H1 (cell line): ENCODE measurements at regions not wholly inside any gene's neighbourhood (a gene's known extent, or its start where the extent isn't known, plus 50 kb on each side); places are given as distances from the start of the nearest gene placed in this dataset.

Experiments
- CTCF ChIA-PET: fragments of 300-600 bp; sonication (Branson Sonifier 250); formaldehyde crosslinking; loops from one replicate; lab custom pipeline; 2021; ENCODE audit not compliant: partially characterized antibody; lab: Charles Lee
- POLR2A ChIA-PET: fragments of 300-600 bp; sonication (Branson Sonifier 250); formaldehyde crosslinking; loops from one replicate; lab custom pipeline; 2021; ENCODE audit warnings: inconsistent platforms; ENCODE audit not compliant: partially characterized antibody; lab: Charles Lee
- DNase-seq, 2 experiments: peaks; one replicate each; pipeline versions ENCODE4 v3.0.0 to v3.0.0-alpha.2; 2010 to 2022; ENCODE audit warnings: low spot score in 2 of 2, low read depth in 1 of 2, mixed read lengths in 1 of 2
- FAIRE-seq: peaks from 2 replicates; lab custom pipeline; 2011; peaks lifted over from hg19 to GRCh38; lab: Jason Lieb, UNC
- H2AFZ ChIP-seq: 2 replicates; pipeline ENCODE4 v1.8.1; 2012; ENCODE audit warnings: low read length, inconsistent platforms
- H2AK5ac ChIP-seq: 2 replicates; pipeline ENCODE4 v1.6.1; 2013; ENCODE audit warnings: low read depth, low read length
- H2BK120ac ChIP-seq: replicated peaks from 2 replicates; pipeline ENCODE3; 2013; ENCODE audit warnings: low read depth, low read length, inconsistent platforms
- H2BK12ac ChIP-seq: 2 replicates; pipeline ENCODE4 v1.6.1; 2013; ENCODE audit warnings: low read depth, low read length
- H2BK15ac ChIP-seq: 2 replicates; pipeline ENCODE4 v1.6.1; 2013; ENCODE audit warnings: low read length
- H2BK20ac ChIP-seq: 2 replicates; pipeline ENCODE4 v1.6.1; 2013; ENCODE audit warnings: low read length
- H2BK5ac ChIP-seq: 2 replicates; pipeline ENCODE4 v1.6.1; 2013; ENCODE audit warnings: low read depth, low read length
- H3K14ac ChIP-seq: 2 replicates; pipeline ENCODE4 v1.6.1; 2013; ENCODE audit warnings: inconsistent platforms; ENCODE audit not compliant: insufficient read length
- H3K18ac ChIP-seq: 2 replicates; pipeline ENCODE4 v1.6.1; 2013; ENCODE audit warnings: low read length; ENCODE audit errors: extremely low read depth
- H3K23ac ChIP-seq: 2 replicates; pipeline ENCODE4 v1.6.1; 2013; ENCODE audit warnings: inconsistent platforms; ENCODE audit not compliant: insufficient read length
- H3K23me2 ChIP-seq: 2 replicates; pipeline ENCODE4 v1.6.1; 2013; ENCODE audit warnings: low read depth, low read length
- H3K27ac ChIP-seq: 2 replicates; pipeline ENCODE4 v1.6.1; 2011; ENCODE audit warnings: low read depth, low read length, inconsistent platforms
- H3K27me3 ChIP-seq, 4 experiments: replicated peaks in 1 of 4; 1 replicate in 1 of 4; 2 replicates in 3 of 4; pipeline versions ENCODE4 v1.6.1 to v1.8.1; 2011 to 2013; ENCODE audit warnings: low read length in 3 of 4, mild to moderate bottlenecking in 3 of 4, inconsistent platforms in 2 of 4, mixed read lengths in 2 of 4, moderate library complexity in 1 of 4; ENCODE audit not compliant: control insufficient read depth in 3 of 4, insufficient read depth in 3 of 4; ENCODE audit errors: extremely low read depth in 1 of 4
- H3K36me3 ChIP-seq, 4 experiments: 2 replicates each; pipeline versions ENCODE4 v1.6.1 to v1.8.1; 2011 to 2013; ENCODE audit warnings: mild to moderate bottlenecking in 4 of 4, low read length in 3 of 4, moderate library complexity in 2 of 4, control low read depth in 1 of 4, inconsistent platforms in 1 of 4; ENCODE audit not compliant: insufficient read depth in 4 of 4, control insufficient read depth in 2 of 4
- H3K4ac ChIP-seq: replicated peaks from 2 replicates; pipeline ENCODE3; 2013; ENCODE audit warnings: low read length, low read depth, mixed read lengths, inconsistent platforms; ENCODE audit not compliant: insufficient read length
- H3K4me1 ChIP-seq, 4 experiments: replicated peaks in 1 of 4; 1 replicate in 1 of 4; 2 replicates in 3 of 4; pipeline versions ENCODE4 v1.6.1 to v1.8.1; 2011 to 2013; ENCODE audit warnings: low read length in 3 of 4, inconsistent platforms in 2 of 4, mixed read lengths in 1 of 4; ENCODE audit not compliant: insufficient read depth in 4 of 4, control insufficient read depth in 3 of 4
- H3K4me2 ChIP-seq, 2 experiments: 2 replicates each; pipeline versions ENCODE4 v1.6.1 to v1.8.1; 2011 to 2013; ENCODE audit warnings: low read depth in 2 of 2, low read length in 2 of 2, control low read depth in 1 of 2, inconsistent platforms in 1 of 2, mild to moderate bottlenecking in 1 of 2; ENCODE audit not compliant: insufficient read depth in 1 of 2
- H3K4me3 ChIP-seq, 4 experiments: fragments of 200-600, 300-600 bp in 1 of 4; sonication (generic), shearing (Covaris generic), sonication (Bioruptor Twin) in 1 of 4; 2 replicates each; pipeline versions ENCODE4 v1.5.1 to v1.8.1; 2011 to 2016; ENCODE audit warnings: low read length in 4 of 4, low read depth in 3 of 4, control low read depth in 2 of 4, inconsistent platforms in 2 of 4, mild to moderate bottlenecking in 2 of 4, mixed read lengths in 1 of 4, moderate library complexity in 1 of 4; ENCODE audit not compliant: insufficient read depth in 2 of 4; ENCODE audit errors: extremely low read depth in 1 of 4
- H3K56ac ChIP-seq: replicated peaks from 2 replicates; pipeline ENCODE3; 2013; ENCODE audit warnings: low read depth, mild to moderate bottlenecking, mixed read lengths, low read length, inconsistent platforms; ENCODE audit not compliant: insufficient read length
- H3K79me1 ChIP-seq: 2 replicates; pipeline ENCODE4 v1.6.1; 2013; ENCODE audit warnings: low read depth, low read length, control low read depth
- H3K79me2 ChIP-seq, 2 experiments: 2 replicates each; pipeline versions ENCODE4 v1.6.1 to v1.8.1; 2012 to 2013; ENCODE audit warnings: low read length in 2 of 2, mild to moderate bottlenecking in 2 of 2, inconsistent platforms in 1 of 2; ENCODE audit not compliant: insufficient read depth in 2 of 2, control insufficient read depth in 1 of 2
- H3K9ac ChIP-seq, 4 experiments: replicated peaks in 1 of 4; 1 replicate in 1 of 4; 2 replicates in 3 of 4; pipeline versions ENCODE4 v1.6.1 to v1.8.1; 2011 to 2013; ENCODE audit warnings: low read depth in 3 of 4, low read length in 3 of 4, control low read depth in 2 of 4, mild to moderate bottlenecking in 2 of 4, moderate library complexity in 2 of 4, inconsistent platforms in 1 of 4; ENCODE audit errors: extremely low read depth in 1 of 4
- H3K9me3 ChIP-seq, 2 experiments: 2 replicates each; pipeline versions ENCODE4 v1.6.1 to v1.8.1; 2012 to 2013; ENCODE audit warnings: mild to moderate bottlenecking in 2 of 2, moderate library complexity in 2 of 2, control low read depth in 1 of 2, inconsistent platforms in 1 of 2, low read depth in 1 of 2, low read length in 1 of 2, mixed read lengths in 1 of 2; ENCODE audit not compliant: insufficient read depth in 2 of 2
- H4K20me1 ChIP-seq, 2 experiments: replicated peaks in 1 of 2; 2 replicates each; pipeline versions ENCODE3 to v1.8.1; 2011 to 2013; ENCODE audit warnings: inconsistent platforms in 2 of 2, low read length in 2 of 2, mild to moderate bottlenecking in 1 of 2; ENCODE audit not compliant: insufficient read depth in 2 of 2, control insufficient read depth in 1 of 2
- H4K5ac ChIP-seq: 2 replicates; pipeline ENCODE4 v1.6.1; 2013; ENCODE audit warnings: low read length, low read depth, mixed read lengths, inconsistent platforms; ENCODE audit not compliant: insufficient read length
- H4K8ac ChIP-seq: 2 replicates; pipeline ENCODE4 v1.8.0; 2013; ENCODE audit warnings: mild to moderate bottlenecking, moderate library complexity, low read length, inconsistent platforms; ENCODE audit not compliant: insufficient read depth; ENCODE audit errors: extremely low read depth
- H4K91ac ChIP-seq: replicated peaks from 2 replicates; pipeline ENCODE3; 2013; ENCODE audit warnings: low read length, mixed read lengths, inconsistent platforms; ENCODE audit not compliant: insufficient read length
- BRCA1 ChIP-seq: IDR thresholded peaks from 2 replicates; pipeline ENCODE4 v1.6.1; 2012; ENCODE audit warnings: low read depth, low read length, improper control_type of control experiment
- CHD2 ChIP-seq: IDR thresholded peaks from 2 replicates; pipeline ENCODE4 v1.6.1; 2012; ENCODE audit warnings: low read length, improper control_type of control experiment
- E2F6 ChIP-seq: IDR thresholded peaks from 2 replicates; pipeline ENCODE4 v1.6.1; 2012; ENCODE audit warnings: inconsistent platforms
- JUN ChIP-seq: IDR thresholded peaks from 2 replicates; pipeline ENCODE4 v1.6.1; 2011; ENCODE audit warnings: low read depth, mild to moderate bottlenecking, improper control_type of control experiment, low read length
- MAFK ChIP-seq: IDR thresholded peaks from 2 replicates; pipeline ENCODE4 v1.6.1; 2012; ENCODE audit warnings: low read depth, mild to moderate bottlenecking, improper control_type of control experiment, low read length
- NANOG ChIP-seq: IDR thresholded peaks from 2 replicates; pipeline ENCODE4 v1.6.1; 2011; ENCODE audit warnings: low read length, low read depth, mild to moderate bottlenecking, inconsistent platforms; ENCODE audit not compliant: insufficient read depth, poor library complexity, severe bottlenecking
- POU5F1 ChIP-seq: IDR thresholded peaks from 2 replicates; pipeline ENCODE4 v1.6.1; 2011; ENCODE audit warnings: low read depth, mild to moderate bottlenecking, low read length, moderate library complexity
- RAD21 ChIP-seq, 2 experiments: IDR thresholded peaks in 1 of 2; conservative IDR thresholded peaks in 1 of 2; 2 replicates each; pipeline ENCODE4 v1.6.1; 2011; ENCODE audit warnings: low read depth in 2 of 2, low read length in 2 of 2, improper control_type of control experiment in 1 of 2, inconsistent platforms in 1 of 2, mild to moderate bottlenecking in 1 of 2, moderate library complexity in 1 of 2
- RBBP5 ChIP-seq: IDR thresholded peaks from 2 replicates; pipeline ENCODE4 v1.7.1; 2012; ENCODE audit warnings: low read depth, mild to moderate bottlenecking, inconsistent platforms, low read length, moderate library complexity, borderline replicate concordance
- RNF2 ChIP-seq: fragments of 200-900, 300-1000 bp; sonication (generic); IDR thresholded peaks from 2 replicates; pipeline ENCODE4 v1.7.1; 2016; ENCODE audit warnings: borderline replicate concordance, low read depth, mild to moderate bottlenecking, antibody characterized with exemption, low read length; ENCODE audit not compliant: poor library complexity, severe bottlenecking; ENCODE audit errors: missing control alignments
- RXRA ChIP-seq: IDR thresholded peaks from 2 replicates; pipeline ENCODE4 v1.6.1; 2011; ENCODE audit warnings: low read depth, mild to moderate bottlenecking, low read length, moderate library complexity; ENCODE audit not compliant: insufficient read depth
- TAF1 ChIP-seq: IDR thresholded peaks from 2 replicates; pipeline ENCODE4 v1.6.1; 2011; ENCODE audit warnings: mild to moderate bottlenecking, low read depth, low read length
- ZNF274 ChIP-seq: IDR thresholded peaks from 2 replicates; pipeline ENCODE4 v1.7.0; 2012; ENCODE audit warnings: low read length, borderline replicate concordance; ENCODE audit errors: extremely low read depth
- WGBS, 2 experiments: shearing (Covaris generic) in 1 of 2; methylation state at CpG; one replicate each; pipeline versions ENCODE4 v1.1.6 to v1.1.7; 2013 to 2015; ENCODE audit warnings: low lambda C conversion rate in 2 of 2, mixed read lengths in 2 of 2, inconsistent platforms in 1 of 2, low coverage in 1 of 2, missing lambda C conversion rate in 1 of 2; ENCODE audit not compliant: insufficient replicate concordance in 2 of 2, insufficient coverage in 1 of 2, insufficient read length in 1 of 2; ENCODE audit errors: extremely low coverage in 1 of 2, missing lambda C conversion rate in 1 of 2; 5-methylcytosine and 5-hydroxymethylcytosine counted together

GRCh38 chr10:125472010-125472607 is 210.9 kb downstream of the TEX36 start:
- H2AFZ ChIP-seq: no peak overlapping the region
- TF ChIP-seq JUN (no peak), CHD2 (no peak), RNF2 (no peak), RXRA (no peak), BRCA1 (no peak), E2F6 (no peak), TAF1 (no peak), NANOG (no peak), RBBP5 (no peak), RAD21 (IDR thresholded peaks at IDR 0.05 in 1 of 2, conservative IDR thresholded peaks at IDR 0.05 in 1 of 2; ENCODE audit: low read depth in 2 of 2, low read length in 2 of 2) (no peak), POU5F1 (no peak), ZNF274 (no peak), MAFK (no peak)

More at GRCh38 chr10:125472010-125472607, 210.9 kb downstream of the TEX36 start:
- Histone ChIP-seq H4K8ac (no peak overlapping the region), H3K4me3 (no peak overlapping the region), H2AK5ac (no peak overlapping the region), H3K4ac (no peak overlapping the region), H3K4me2 (no peak overlapping the region), H4K91ac (no peak overlapping the region), H3K27me3 (no peaks in the 10 kb centered on the region; a peak in 1 of 7 replicates), H3K36me3 (no peaks in the 10 kb centered on the region), H2BK120ac (no peak overlapping the region), H3K9ac (no peak overlapping the region), H4K20me1 (no peaks in the 10 kb centered on the region), H4K5ac (no peak overlapping the region), H3K79me2 (no peaks in the 10 kb centered on the region), H3K79me1 (no peaks in the 10 kb centered on the region), H2BK5ac (no peak overlapping the region), H3K56ac (no peak overlapping the region), H2BK12ac (no peak overlapping the region), H2BK15ac (no peak overlapping the region), H3K23me2 (no peaks in the 10 kb centered on the region), H3K18ac (no peak overlapping the region), H3K23ac (no peak overlapping the region), H3K4me1 (no peaks in the 10 kb centered on the region), H2BK20ac (no peak overlapping the region), H3K27ac (no peak overlapping the region), H3K9me3 (no peaks in the 10 kb centered on the region), H3K14ac (no peak overlapping the region)
- no peak for DNase-seq
- ChIA-PET CTCF (interaction anchor here (2.9 kb wide), 1 partner anchor 24 kb away, joined by 15 read pairs; no protein-coding TSS in a partner anchor), POLR2A (no interaction called here)
- 90% methylated on average over 4 of the region's 4 CpGs; no CpG with 5 or more reads in 1 of the 2 experiments for WGBS, 2 experiments
- no peak for FAIRE-seq
